ENCODE measurements at regions not wholly inside any gene's neighbourhood (a gene's known extent, or its start where the extent isn't known, plus 50 kb on each side); places are given as distances from the start of the nearest gene placed in this dataset.
"Not testable (repeated sequence)": the region's sequence is repeated elsewhere in the genome, so short reads cannot be mapped to it uniquely, and the experiment has no call there.

DNA sequence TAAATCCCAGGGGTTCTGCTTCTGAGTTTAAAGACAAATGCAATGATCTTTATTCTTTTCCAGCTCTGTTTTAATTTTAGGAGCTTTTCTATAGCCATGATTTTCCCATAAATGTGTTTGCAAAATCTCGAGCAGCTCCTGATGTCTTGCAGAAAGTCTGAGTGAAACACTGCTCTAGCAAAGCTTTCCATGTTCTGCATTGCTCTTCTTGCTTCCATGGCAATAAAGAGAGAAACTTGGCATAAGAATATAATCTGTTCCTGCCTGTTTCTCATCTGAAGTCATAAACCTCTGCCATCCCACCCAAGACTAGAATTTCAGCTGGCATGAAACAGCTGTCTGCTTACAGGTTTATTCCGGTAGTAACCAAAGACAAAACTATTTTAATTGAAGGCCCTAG is 254.5 kb downstream of the SPRY1 start:
- Histone ChIP-seq H3K9me2 (ENCODE audit: insufficient read depth) (no peaks in the 10 kb centered on the region), H3K36me3 (ENCODE audit: low read depth) (no peaks in the 10 kb centered on the region), H3K27me3 (replicated peaks; ENCODE audit: insufficient read depth) (no peaks in the 10 kb centered on the region), H3K9me3 (ENCODE audit: low read depth) (no peaks in the 10 kb centered on the region), H3K79me2 (ENCODE audit: insufficient read depth) (no peaks in the 10 kb centered on the region), H3K4me2 (ENCODE audit: unreplicated experiment) (no peak overlapping the region), H3K9ac (no peak overlapping the region), H3K4me1 (ENCODE audit: insufficient read depth) (peaks cover 17% of the 10 kb centered on the region), H4K20me1 (ENCODE audit: insufficient read depth) (no peaks in the 10 kb centered on the region), H2AFZ (no peak overlapping the region), H3K4me3 (no peak overlapping the region), H3K27ac (no peak overlapping the region), H3F3A (ENCODE audit: insufficient read depth) (peaks cover 9% of the 10 kb centered on the region; the same call in 1 of the 2 replicates)
- 68 to 73% methylated on average over 2 of the region's 2 CpGs for WGBS, 2 experiments (ENCODE audit: low coverage in 1 of 2, low lambda C conversion rate in 2 of 2, missing lambda C conversion rate in 2 of 2)
- peak; percentile 24 for DNase-seq
- in situ Hi-C loops (cut with MboI) = loop anchor here (25.0 kb wide), 2 partner anchors 514 to 611 kb away; no protein-coding TSS in a partner anchor
- TF ChIP-seq EZH2 (IDR thresholded peaks at IDR 0.05; ENCODE audit: insufficient read depth, poor library complexity, severe bottlenecking) = no peak
- TF ChIP-seq EZH2phosphoT487 (IDR thresholded peaks at IDR 0.05; ENCODE audit: insufficient read depth, low read depth) = no peak

DNA sequence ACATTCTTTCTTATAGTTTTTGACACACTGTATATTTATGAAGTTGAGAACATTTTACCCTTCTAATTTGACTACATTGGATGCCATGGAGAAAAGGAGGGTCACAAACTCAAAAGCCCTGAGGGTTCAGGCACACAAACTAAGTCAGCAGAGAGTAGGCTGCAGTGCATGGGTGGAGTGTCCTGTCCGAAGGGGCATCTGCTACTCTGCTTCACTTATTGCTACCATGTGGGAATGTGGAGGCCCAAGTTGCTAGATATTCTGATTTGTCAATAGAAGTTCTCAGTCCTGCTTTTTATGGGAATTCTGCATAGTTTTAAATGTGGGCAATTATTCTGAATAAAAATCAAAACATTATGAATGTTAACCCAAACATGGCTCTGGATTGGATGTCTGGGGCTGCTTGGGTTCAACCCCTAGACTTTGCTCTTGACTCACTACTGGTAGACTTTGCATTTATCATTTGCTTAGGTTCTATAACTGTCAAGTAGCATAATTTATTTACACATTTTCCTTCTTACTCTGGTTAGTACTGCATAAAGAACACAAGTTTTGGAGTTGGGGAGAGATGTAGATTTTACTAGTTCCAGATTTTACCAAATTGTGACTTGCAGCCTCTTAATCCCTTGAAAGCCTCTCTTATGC is 255.1 kb downstream of the SPRY1 start:
- in situ Hi-C loops (cut with MboI) = loop anchor here (25.0 kb wide), 2 partner anchors 514 to 611 kb away; no protein-coding TSS in a partner anchor
- WGBS, 2 experiments (ENCODE audit: low coverage in 1 of 2, low lambda C conversion rate in 2 of 2, missing lambda C conversion rate in 2 of 2) = 52 to 71% methylated on average over 1 of the region's 1 CpG
- Histone ChIP-seq H3K9me3 (ENCODE audit: low read depth) (no peaks in the 10 kb centered on the region), H4K20me1 (ENCODE audit: insufficient read depth) (no peaks in the 10 kb centered on the region), H3K4me3 (no peak overlapping the region), H3K27me3 (replicated peaks; ENCODE audit: insufficient read depth) (no peaks in the 10 kb centered on the region), H3K9me2 (ENCODE audit: insufficient read depth) (no peaks in the 10 kb centered on the region), H3K9ac (no peak overlapping the region), H3K4me1 (ENCODE audit: insufficient read depth) (peaks cover 17% of the 10 kb centered on the region), H3K79me2 (ENCODE audit: insufficient read depth) (no peaks in the 10 kb centered on the region), H3F3A (ENCODE audit: insufficient read depth) (peaks cover 9% of the 10 kb centered on the region; the same call in 1 of the 2 replicates), H3K4me2 (ENCODE audit: unreplicated experiment) (no peak overlapping the region), H2AFZ (no peak overlapping the region), H3K36me3 (ENCODE audit: low read depth) (no peaks in the 10 kb centered on the region), H3K27ac (no peak overlapping the region)
- TF ChIP-seq EZH2phosphoT487 (IDR thresholded peaks at IDR 0.05; ENCODE audit: insufficient read depth, low read depth) = no peak
- DNase-seq = no peak

- Histone ChIP-seq H3K9ac (no peak overlapping the region), H3K27ac (no peak overlapping the region), H3K79me2 (ENCODE audit: insufficient read depth) (no peaks in the 10 kb centered on the region), H3K27me3 (replicated peaks; ENCODE audit: insufficient read depth) (no peaks in the 10 kb centered on the region), H3K4me1 (ENCODE audit: insufficient read depth) (peaks cover 17% of the 10 kb centered on the region), H3K36me3 (ENCODE audit: low read depth) (no peaks in the 10 kb centered on the region), H3K4me3 (no peak overlapping the region), H3K9me3 (ENCODE audit: low read depth) (no peaks in the 10 kb centered on the region), H3F3A (ENCODE audit: insufficient read depth) (peaks cover 9% of the 10 kb centered on the region; the same call in 1 of the 2 replicates), H3K9me2 (ENCODE audit: insufficient read depth) (no peaks in the 10 kb centered on the region), H4K20me1 (ENCODE audit: insufficient read depth) (no peaks in the 10 kb centered on the region), H2AFZ (no peak overlapping the region), H3K4me2 (ENCODE audit: unreplicated experiment) (no peak overlapping the region)
- 96 to 97% methylated on average over 1 of the region's 1 CpG for WGBS, 2 experiments (ENCODE audit: low coverage in 1 of 2, low lambda C conversion rate in 2 of 2, missing lambda C conversion rate in 2 of 2)
- in situ Hi-C loops (cut with MboI) = loop anchor here (25.0 kb wide), 2 partner anchors 515 to 610 kb away; no protein-coding TSS in a partner anchor
- TF ChIP-seq EZH2 (IDR thresholded peaks at IDR 0.05; ENCODE audit: insufficient read depth, poor library complexity, severe bottlenecking) = no peak
- no peak for TF ChIP-seq EZH2phosphoT487 (IDR thresholded peaks at IDR 0.05; ENCODE audit: insufficient read depth, low read depth)
- no peak for DNase-seq
Measured at GRCh38 chr4:123652476-123652875, 255.9 kb downstream of the SPRY1 start.

DNA sequence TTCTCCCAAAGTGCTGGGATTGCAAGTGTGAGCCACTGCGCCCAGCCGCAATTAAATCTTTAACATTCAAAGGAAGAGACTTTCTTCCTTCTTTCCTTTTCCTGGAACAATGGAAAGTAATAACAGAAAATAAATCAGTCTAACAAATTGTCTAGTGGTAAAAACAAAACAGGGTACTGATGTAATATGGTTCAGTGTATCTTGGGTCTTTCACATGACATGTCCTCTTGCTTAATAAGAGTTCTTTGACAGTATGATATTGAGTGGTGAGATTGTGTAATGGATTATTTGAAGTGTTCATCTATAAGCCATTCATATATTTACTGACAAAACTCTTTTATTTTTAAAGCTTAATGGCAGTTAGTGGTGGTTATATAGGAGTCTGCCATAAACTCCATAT is 256.6 kb downstream of the SPRY1 start:
- H3K27me3 ChIP-seq (replicated peaks; ENCODE audit: insufficient read depth) = no peaks in the 10 kb centered on the region
- 86 to 91% methylated on average over 2 of the region's 2 CpGs for WGBS, 2 experiments (ENCODE audit: low coverage in 1 of 2, low lambda C conversion rate in 2 of 2, missing lambda C conversion rate in 2 of 2)
- peaks cover 17% of the 10 kb centered on the region for H3K4me1 ChIP-seq (ENCODE audit: insufficient read depth)
- H3F3A ChIP-seq (ENCODE audit: insufficient read depth) = peaks cover 9% of the 10 kb centered on the region; the same call in 1 of the 2 replicates
- in situ Hi-C loops (cut with MboI) = loop anchor here (25.0 kb wide), 2 partner anchors 516 to 609 kb away; no protein-coding TSS in a partner anchor
- no peak overlapping the region for H3K27ac ChIP-seq
- H2AFZ ChIP-seq = no peak overlapping the region
- TF ChIP-seq EZH2 (IDR thresholded peaks at IDR 0.05; ENCODE audit: insufficient read depth, poor library complexity, severe bottlenecking) = no peak
- no peak for TF ChIP-seq EZH2phosphoT487 (IDR thresholded peaks at IDR 0.05; ENCODE audit: insufficient read depth, low read depth)
- H3K4me2 ChIP-seq (ENCODE audit: unreplicated experiment) = no peak overlapping the region
- H3K9me3 ChIP-seq (ENCODE audit: low read depth) = no peaks in the 10 kb centered on the region
- no peak for DNase-seq
- no peak overlapping the region for H3K4me3 ChIP-seq
- H3K9me2 ChIP-seq (ENCODE audit: insufficient read depth) = no peaks in the 10 kb centered on the region
- no peaks in the 10 kb centered on the region for H3K79me2 ChIP-seq (ENCODE audit: insufficient read depth)
- no peaks in the 10 kb centered on the region for H3K36me3 ChIP-seq (ENCODE audit: low read depth)
- H3K9ac ChIP-seq = no peak overlapping the region
- H4K20me1 ChIP-seq (ENCODE audit: insufficient read depth) = no peaks in the 10 kb centered on the region

GRCh38 chr4:123656746-123657294 is 260.2 kb downstream of the SPRY1 start:
- not testable (repeated sequence) for H3K4me3 ChIP-seq; H3K4me1 ChIP-seq (ENCODE audit: insufficient read depth); H3K79me2 ChIP-seq (ENCODE audit: insufficient read depth); H3K27ac ChIP-seq; H3K9me3 ChIP-seq (ENCODE audit: low read depth); H4K20me1 ChIP-seq (ENCODE audit: insufficient read depth); DNase-seq; H3K27me3 ChIP-seq (replicated peaks; ENCODE audit: insufficient read depth); H3F3A ChIP-seq (ENCODE audit: insufficient read depth); H3K36me3 ChIP-seq (ENCODE audit: low read depth); H3K9me2 ChIP-seq (ENCODE audit: insufficient read depth); H3K9ac ChIP-seq; H2AFZ ChIP-seq; H3K4me2 ChIP-seq (ENCODE audit: unreplicated experiment)
- in situ Hi-C loops (cut with MboI) = loop anchor here (25.0 kb wide), 2 partner anchors 520 to 605 kb away; no protein-coding TSS in a partner anchor

DNA sequence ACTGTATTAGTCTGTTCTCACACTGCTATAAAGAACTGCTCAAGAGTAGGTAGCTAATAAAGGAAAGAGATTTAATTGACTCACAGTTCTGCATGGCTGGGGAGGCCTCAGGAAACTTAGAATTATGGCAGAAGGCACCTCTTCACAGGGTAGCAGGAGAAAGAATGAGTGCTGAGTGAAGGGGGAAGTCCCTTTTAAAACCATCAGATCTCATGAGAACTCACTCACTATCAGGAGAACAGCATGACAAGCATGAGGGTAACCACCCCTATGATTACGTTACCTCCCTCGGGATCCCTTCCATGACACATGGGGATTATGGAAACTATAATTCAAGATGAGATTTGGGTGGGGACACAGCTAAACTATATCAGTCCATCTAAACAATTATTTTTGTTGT is 261.0 kb downstream of the SPRY1 start:
- H3K79me2 ChIP-seq (ENCODE audit: insufficient read depth); H3K9me3 ChIP-seq (ENCODE audit: low read depth); H3F3A ChIP-seq (ENCODE audit: insufficient read depth); H3K27me3 ChIP-seq (replicated peaks; ENCODE audit: insufficient read depth); DNase-seq; H3K9ac ChIP-seq; H3K36me3 ChIP-seq (ENCODE audit: low read depth); H3K4me1 ChIP-seq (ENCODE audit: insufficient read depth); H3K9me2 ChIP-seq (ENCODE audit: insufficient read depth); H2AFZ ChIP-seq; H3K4me2 ChIP-seq (ENCODE audit: unreplicated experiment); H3K27ac ChIP-seq; H4K20me1 ChIP-seq (ENCODE audit: insufficient read depth); H3K4me3 ChIP-seq: not testable (repeated sequence)
- 90 to 100% methylated on average over 2 of the region's 2 CpGs for WGBS, 2 experiments (ENCODE audit: low coverage in 1 of 2, low lambda C conversion rate in 2 of 2, missing lambda C conversion rate in 2 of 2)
- in situ Hi-C loops (cut with MboI) = loop anchor here (25.0 kb wide), 2 partner anchors 520 to 605 kb away; no protein-coding TSS in a partner anchor
